ENCODE measurements at regions not wholly inside any gene's neighbourhood (a gene's known extent, or its start where the extent isn't known, plus 50 kb on each side); places are given as distances from the start of the nearest gene placed in this dataset.

DNA sequence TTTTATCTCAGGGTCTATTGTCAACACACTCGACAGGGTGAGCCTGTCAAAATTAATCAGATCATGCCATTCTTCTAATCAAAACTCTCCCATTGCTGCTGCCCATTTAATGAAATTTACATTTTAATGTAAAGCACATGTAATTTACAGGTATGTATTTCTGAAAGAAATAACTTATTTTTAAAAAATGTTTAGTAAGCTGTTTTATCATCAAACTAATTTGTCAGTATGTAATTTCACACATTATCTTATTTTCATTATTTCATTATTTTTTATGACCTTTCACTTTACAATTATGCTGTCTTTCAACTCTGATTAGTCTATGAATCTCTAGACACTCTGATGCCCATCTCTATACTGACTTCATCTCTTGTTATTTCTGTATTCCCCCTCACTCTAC is 467.8 kb downstream of the ZNF804A start:
- no peak for TF ChIP-seq YY1 (IDR thresholded peaks at IDR 0.05; ENCODE audit: low read depth)
- TF ChIP-seq ZBTB7A (IDR thresholded peaks at IDR 0.05; ENCODE audit: low read depth), result no peak

Measured in Ishikawa (cell line).